Astrocyte of the hippocampus (primary cell): ENCODE measurements at regions not wholly inside any gene's neighbourhood (a gene's known extent, or its start where the extent isn't known, plus 50 kb on each side); places are given as distances from the start of the nearest gene placed in this dataset.
A peak's percentile ranks its signal among the peaks of the same experiment; 100 is the strongest.

ENCODE experiments used
- DNase-seq: peaks from one replicate; pipeline ENCODE4 v3.0.0; 2011; ENCODE audit warnings: low read depth, low spot score

- DNase-seq = no peak
These were observed 52.9 kb upstream of the DEFB112 start for GRCh38 chr6:50102676-50103075.

- DNase-seq = no peak
These were observed 60.9 kb upstream of the DEFB112 start for GRCh38 chr6:50110587-50110986.

- DNase-seq = no peak
These were observed 63.5 kb upstream of the DEFB112 start for GRCh38 chr6:50112981-50113857.

GRCh38 chr6:50116390-50116789 is 66.7 kb upstream of the DEFB112 start:
- DNase-seq = no peak

- no peak for DNase-seq
These were observed 67.2 kb upstream of the DEFB112 start for GRCh38 chr6:50116797-50117542.

- DNase-seq = no peak
These were observed 70.6 kb upstream of the DEFB112 start for GRCh38 chr6:50120300-50120699.

GRCh38 chr6:50123688-50124087 is 74.0 kb upstream of the DEFB112 start:
- no peak for DNase-seq

GRCh38 chr6:50124572-50124971 is 74.8 kb upstream of the DEFB112 start:
- no peak for DNase-seq

- peak; percentile 5 for DNase-seq
These were observed 78.8 kb upstream of the DEFB112 start for GRCh38 chr6:50128420-50129005.

- no peak for DNase-seq
These were observed 86.2 kb upstream of the DEFB112 start for GRCh38 chr6:50135968-50136367.

GRCh38 chr6:50141100-50141499 is 91.4 kb upstream of the DEFB112 start:
- DNase-seq = no peak

- DNase-seq = peak; percentile 15
These were observed 93.4 kb upstream of the DEFB112 start for GRCh38 chr6:50143011-50143719.

- peak; percentile 9 for DNase-seq
These were observed 95.4 kb upstream of the DEFB112 start for GRCh38 chr6:50145125-50145524.

- DNase-seq = no peak
These were observed 97.6 kb upstream of the DEFB112 start for GRCh38 chr6:50147371-50147770.

GRCh38 chr6:50180646-50181045 is 130.9 kb upstream of the DEFB112 start:
- DNase-seq = no peak

GRCh38 chr6:50185006-50185405 is 135.3 kb upstream of the DEFB112 start:
- DNase-seq = no peak

GRCh38 chr6:50187351-50187921 is 137.7 kb upstream of the DEFB112 start:
- DNase-seq = no peak

- DNase-seq = no peak
These were observed 148.5 kb upstream of the DEFB112 start for GRCh38 chr6:50198245-50198644.

- DNase-seq = no peak
These were observed 153.0 kb upstream of the DEFB112 start for GRCh38 chr6:50202766-50203165.

- no peak for DNase-seq
These were observed 161.9 kb upstream of the DEFB112 start for GRCh38 chr6:50211582-50211981.

GRCh38 chr6:50213146-50213545 is 163.4 kb upstream of the DEFB112 start:
- no peak for DNase-seq

GRCh38 chr6:50214937-50215336 is 165.2 kb upstream of the DEFB112 start:
- DNase-seq = no peak
